ENCODE measurements at regions not wholly inside any gene's neighbourhood (a gene's known extent, or its start where the extent isn't known, plus 50 kb on each side); places are given as distances from the start of the nearest gene placed in this dataset.

DNA sequence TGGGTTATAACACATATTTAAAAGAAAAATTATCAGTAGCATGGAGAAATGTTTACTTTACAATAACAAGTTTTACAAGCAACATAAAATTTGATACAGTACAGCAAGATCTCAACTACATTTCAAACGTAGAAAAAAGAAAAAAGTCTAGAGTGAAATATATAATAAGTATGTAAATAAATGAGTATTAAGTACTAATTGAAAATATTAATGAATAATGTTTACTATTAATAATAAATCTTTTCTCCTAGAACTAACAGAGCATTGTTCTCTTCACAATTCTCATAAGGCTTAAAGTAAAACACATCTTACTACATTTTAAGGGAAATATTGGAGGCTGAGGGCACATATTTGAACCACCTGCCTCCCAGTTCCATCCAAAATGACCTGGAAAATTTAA is 72.1 kb downstream of the TMEM212 start:
- no peak for TF ChIP-seq REST (IDR thresholded peaks at IDR 0.05; ENCODE audit: insufficient read depth in 1 of 2, low read depth in 2 of 2, low read length in 2 of 2)
- no peak for TF ChIP-seq POLR2AphosphoS5 (IDR thresholded peaks at IDR 0.05; ENCODE audit: low read depth, low read length)
- TF ChIP-seq SIN3A (IDR thresholded peaks at IDR 0.05; ENCODE audit: borderline replicate concordance, insufficient read depth, low read length) = no peak
- TF ChIP-seq TAF1 (IDR thresholded peaks at IDR 0.05; ENCODE audit: borderline replicate concordance, insufficient read depth, low read length) = no peak
- TF ChIP-seq FOXP2 (optimal IDR thresholded peaks at IDR 0.05; ENCODE audit: borderline replicate concordance, extremely low read depth, extremely low read length, insufficient read depth) = no peak

All from PFSK-1 (cell line).